H9 (cell line): ENCODE measurements at regions not wholly inside any gene's neighbourhood (a gene's known extent, or its start where the extent isn't known, plus 50 kb on each side); places are given as distances from the start of the nearest gene placed in this dataset.

ENCODE experiments used
- DNase-seq: peaks from one replicate; pipeline ENCODE4 v3.0.0-alpha.2; 2017
- H2AFZ ChIP-seq: one replicate; pipeline ENCODE4 v1.6.1; 2013; ENCODE audit warnings: mild to moderate bottlenecking, low read length, control low read depth, moderate library complexity
- H2AK5ac ChIP-seq: 2 replicates; pipeline ENCODE4 v1.6.1; 2013; ENCODE audit warnings: low read length, control low read depth, mixed read lengths; ENCODE audit not compliant: insufficient read length
- H2BK120ac ChIP-seq: one replicate; pipeline ENCODE4 v1.6.1; 2013; ENCODE audit warnings: low read depth, mild to moderate bottlenecking, low read length, control low read depth, inconsistent platforms; ENCODE audit not compliant: poor library complexity, severe bottlenecking
- H2BK12ac ChIP-seq: 2 replicates; pipeline ENCODE4 v1.6.1; 2013; ENCODE audit warnings: low read length, control low read depth, mixed read lengths, low read depth; ENCODE audit not compliant: insufficient read length
- H2BK15ac ChIP-seq: 2 replicates; pipeline ENCODE4 v1.6.1; 2013; ENCODE audit warnings: low read depth, low read length, control low read depth
- H2BK20ac ChIP-seq: one replicate; pipeline ENCODE4 v1.6.1; 2013; ENCODE audit warnings: low read depth, mild to moderate bottlenecking, low read length, control low read depth, inconsistent platforms; ENCODE audit not compliant: poor library complexity, severe bottlenecking
- H2BK5ac ChIP-seq: 2 replicates; pipeline ENCODE4 v1.6.1; 2013; ENCODE audit warnings: low read length, control low read depth, mixed read lengths; ENCODE audit not compliant: insufficient read length
- H3K14ac ChIP-seq: 2 replicates; pipeline ENCODE4 v1.6.1; 2013; ENCODE audit warnings: low read length, control low read depth; ENCODE audit not compliant: insufficient read depth
- H3K18ac ChIP-seq: 2 replicates; pipeline ENCODE4 v1.6.1; 2013; ENCODE audit warnings: low read depth, mild to moderate bottlenecking, mixed read lengths, low read length, control low read depth; ENCODE audit not compliant: insufficient read length
- H3K23ac ChIP-seq: 2 replicates; pipeline ENCODE4 v1.6.1; 2013; ENCODE audit warnings: low read length, control low read depth, mixed read lengths, low read depth; ENCODE audit not compliant: insufficient read length
- H3K23me2 ChIP-seq: 2 replicates; pipeline ENCODE4 v1.6.1; 2013; ENCODE audit warnings: low read depth, mild to moderate bottlenecking, mixed read lengths, low read length, control low read depth; ENCODE audit not compliant: insufficient read length, poor library complexity, severe bottlenecking
- H3K27ac ChIP-seq: 2 replicates; pipeline ENCODE4 v1.5.1; 2013; ENCODE audit warnings: low read length, control low read depth, mixed read lengths, low read depth; ENCODE audit not compliant: insufficient read length
- H3K27me3 ChIP-seq: 2 replicates; pipeline ENCODE4 v1.6.1; 2013; ENCODE audit warnings: low read length, control low read depth, inconsistent platforms; ENCODE audit not compliant: insufficient read depth
- H3K4ac ChIP-seq: 2 replicates; pipeline ENCODE4 v1.6.1; 2013; ENCODE audit warnings: low read depth, mild to moderate bottlenecking, control low read depth, inconsistent platforms, low read length, moderate library complexity
- H3K4me1 ChIP-seq: 2 replicates; pipeline ENCODE4 v1.6.1; 2013; ENCODE audit warnings: low read length, control low read depth, inconsistent platforms; ENCODE audit not compliant: insufficient read depth
- H3K4me2 ChIP-seq: 2 replicates; pipeline ENCODE4 v1.6.1; 2013; ENCODE audit warnings: low read length, control low read depth, mixed read lengths; ENCODE audit not compliant: insufficient read length, insufficient read depth
- H3K56ac ChIP-seq: 2 replicates; pipeline ENCODE4 v1.6.1; 2013; ENCODE audit warnings: low read depth, mild to moderate bottlenecking, mixed read lengths, low read length, control low read depth; ENCODE audit not compliant: insufficient read length
- H3K79me1 ChIP-seq: 2 replicates; pipeline ENCODE4 v1.6.1; 2013; ENCODE audit warnings: low read depth, mild to moderate bottlenecking, moderate library complexity, low read length, control low read depth, inconsistent platforms; ENCODE audit not compliant: insufficient read depth, poor library complexity, severe bottlenecking
- H3K79me2 ChIP-seq: 2 replicates; pipeline ENCODE4 v1.6.1; 2013; ENCODE audit warnings: low read length, control low read depth, inconsistent platforms; ENCODE audit not compliant: insufficient read depth
- H3K9ac ChIP-seq: 2 replicates; pipeline ENCODE4 v1.6.1; 2013; ENCODE audit warnings: low read length, control low read depth, mixed read lengths; ENCODE audit not compliant: insufficient read length; ENCODE audit errors: extremely low read depth
- H3K9me3 ChIP-seq: one replicate; pipeline ENCODE4 v1.6.1; 2013; ENCODE audit warnings: low read depth, low read length, inconsistent platforms; ENCODE audit not compliant: control insufficient read depth
- H3T11ph ChIP-seq: one replicate; pipeline ENCODE4 v1.6.1; 2013; ENCODE audit warnings: mild to moderate bottlenecking, low read length, control low read depth, inconsistent platforms
- H4K20me1 ChIP-seq: one replicate; pipeline ENCODE4 v1.6.1; 2013; ENCODE audit not compliant: control insufficient read depth, insufficient read length, insufficient read depth
- H4K5ac ChIP-seq: 2 replicates; pipeline ENCODE4 v1.6.1; 2013; ENCODE audit warnings: low read depth, mild to moderate bottlenecking, mixed read lengths, low read length, control low read depth; ENCODE audit not compliant: insufficient read length
- H4K8ac ChIP-seq: replicated peaks from 2 replicates; pipeline ENCODE4 v1.6.1; 2013; ENCODE audit warnings: low read length, control low read depth, mixed read lengths, low read depth; ENCODE audit not compliant: insufficient read length
- H4K91ac ChIP-seq: 2 replicates; pipeline ENCODE4 v1.6.1; 2013; ENCODE audit warnings: low read depth, mild to moderate bottlenecking, moderate library complexity, mixed read lengths, low read length, control low read depth; ENCODE audit not compliant: insufficient read length
- H3K27ac Mint-ChIP-seq, 3 experiments: 2 replicates in 2 of 3; 3 replicates in 1 of 3; pipeline ENCODE4 v1.8.0; 2020 to 2021; ENCODE audit warnings: mixed read lengths in 3 of 3, mild to moderate bottlenecking in 1 of 3, moderate library complexity in 1 of 3
- H3K27me3 Mint-ChIP-seq: 2 replicates; pipeline ENCODE4 v1.8.0; 2021; ENCODE audit warnings: low read depth, mild to moderate bottlenecking, moderate library complexity, mixed read lengths
- H3K36me3 Mint-ChIP-seq, 3 experiments: 2 replicates in 2 of 3; 3 replicates in 1 of 3; pipeline ENCODE4 v1.8.0; 2020 to 2021; ENCODE audit warnings: low read depth in 3 of 3, mixed read lengths in 3 of 3; ENCODE audit not compliant: insufficient read depth in 1 of 3
- H3K4me1 Mint-ChIP-seq, 2 experiments: 2 replicates each; pipeline ENCODE4 v1.8.0; 2020; ENCODE audit warnings: mixed read lengths in 2 of 2
- H3K4me3 Mint-ChIP-seq, 2 experiments: 2 replicates in 1 of 2; 3 replicates in 1 of 2; pipeline ENCODE4 v1.8.0; 2020 to 2021; ENCODE audit warnings: mild to moderate bottlenecking in 2 of 2, mixed read lengths in 2 of 2, moderate library complexity in 1 of 2
- H3K9me3 Mint-ChIP-seq, 2 experiments: 2 replicates in 1 of 2; 3 replicates in 1 of 2; pipeline ENCODE4 v1.8.0; 2020; ENCODE audit warnings: mild to moderate bottlenecking in 2 of 2, mixed read lengths in 2 of 2, moderate library complexity in 1 of 2
- WGBS: extraction: QIAGEN DNeasy Blood & Tissue Kit; methylation state at CpG from one replicate; pipeline ENCODE4 v1.1.7; 2013; ENCODE audit warnings: missing lambda C conversion rate, low lambda C conversion rate, mixed read lengths; ENCODE audit not compliant: insufficient read length; ENCODE audit errors: extremely low coverage; 5-methylcytosine and 5-hydroxymethylcytosine counted together
- TF ChIP-seq, protein P1 (sequence below): fragments of 200-600 bp; sonication (generic); conservative IDR thresholded peaks from 3 replicates; pipeline ENCODE4 v1.8.0; 2021; ENCODE audit warnings: antibody characterized with exemption, mild to moderate bottlenecking

DNA sequence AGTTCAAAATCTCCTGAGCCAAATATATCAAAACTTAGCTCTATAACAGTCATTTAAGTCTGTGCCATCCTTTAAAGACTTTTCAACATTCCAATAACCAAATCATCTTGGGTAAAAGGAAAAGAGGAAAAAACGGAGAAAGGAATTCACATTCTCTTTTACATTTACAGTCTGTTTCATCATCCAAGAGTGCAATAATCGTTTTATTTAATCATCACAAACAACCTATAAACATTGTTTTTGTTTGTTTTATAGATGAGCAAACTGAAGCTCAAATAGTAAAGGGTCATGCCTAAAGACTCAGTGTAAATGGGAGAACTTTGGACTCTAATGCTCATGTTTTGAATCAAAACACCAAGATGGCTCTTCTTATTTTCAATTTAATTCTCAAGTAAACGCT is 252.3 kb downstream of the TOX3 start:
- Histone ChIP-seq H3K18ac (no peak overlapping the region), H3K9me3 (no peaks in the 10 kb centered on the region), H2BK12ac (no peak overlapping the region), H2AK5ac (no peak overlapping the region), H3K4ac (no peak overlapping the region), H3K27ac (no peak overlapping the region), H3K23me2 (no peaks in the 10 kb centered on the region), H3T11ph (no peak overlapping the region), H3K23ac (no peak overlapping the region), H4K91ac (no peak overlapping the region), H2AFZ (no peak overlapping the region), H3K14ac (no peak overlapping the region), H3K79me1 (no peaks in the 10 kb centered on the region), H2BK120ac (no peak overlapping the region), H2BK5ac (no peak overlapping the region), H3K27me3 (no peaks in the 10 kb centered on the region), H3K4me1 (no peaks in the 10 kb centered on the region), H4K8ac (no peak overlapping the region), H3K9ac (no peak overlapping the region), H2BK15ac (no peak overlapping the region), H4K20me1 (no peaks in the 10 kb centered on the region), H3K79me2 (no peaks in the 10 kb centered on the region), H3K4me2 (no peak overlapping the region), H4K5ac (no peak overlapping the region), H3K56ac (no peak overlapping the region), H2BK20ac (no peak overlapping the region)
- no peak for DNase-seq
- H3K4me1 Mint-ChIP-seq, result peaks cover 5 to 6% of the 10 kb centered on the region in 2 experiments; a peak in 2 of 4 replicates
- WGBS, result no CpG with 5 or more reads among the region's 3 CpGs
- TF ChIP-seq, protein P1, sequence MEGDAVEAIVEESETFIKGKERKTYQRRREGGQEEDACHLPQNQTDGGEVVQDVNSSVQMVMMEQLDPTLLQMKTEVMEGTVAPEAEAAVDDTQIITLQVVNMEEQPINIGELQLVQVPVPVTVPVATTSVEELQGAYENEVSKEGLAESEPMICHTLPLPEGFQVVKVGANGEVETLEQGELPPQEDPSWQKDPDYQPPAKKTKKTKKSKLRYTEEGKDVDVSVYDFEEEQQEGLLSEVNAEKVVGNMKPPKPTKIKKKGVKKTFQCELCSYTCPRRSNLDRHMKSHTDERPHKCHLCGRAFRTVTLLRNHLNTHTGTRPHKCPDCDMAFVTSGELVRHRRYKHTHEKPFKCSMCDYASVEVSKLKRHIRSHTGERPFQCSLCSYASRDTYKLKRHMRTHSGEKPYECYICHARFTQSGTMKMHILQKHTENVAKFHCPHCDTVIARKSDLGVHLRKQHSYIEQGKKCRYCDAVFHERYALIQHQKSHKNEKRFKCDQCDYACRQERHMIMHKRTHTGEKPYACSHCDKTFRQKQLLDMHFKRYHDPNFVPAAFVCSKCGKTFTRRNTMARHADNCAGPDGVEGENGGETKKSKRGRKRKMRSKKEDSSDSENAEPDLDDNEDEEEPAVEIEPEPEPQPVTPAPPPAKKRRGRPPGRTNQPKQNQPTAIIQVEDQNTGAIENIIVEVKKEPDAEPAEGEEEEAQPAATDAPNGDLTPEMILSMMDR, result no peak
- no peaks in the 10 kb centered on the region; the same call in 1 of the 2 replicates for H3K27me3 Mint-ChIP-seq
- no peak overlapping the region for H3K4me3 Mint-ChIP-seq
- peaks cover 0 to 11% (median 2%) of the 10 kb centered on the region in 3 experiments; a peak in 2 of 7 replicates for H3K36me3 Mint-ChIP-seq
- H3K9me3 Mint-ChIP-seq, result no peaks in the 10 kb centered on the region; a peak in 1 of 5 replicates
- no peak overlapping the region for H3K27ac Mint-ChIP-seq
